Glutamatergic neuron (in vitro differentiated cells): ENCODE measurements at regions not wholly inside any gene's neighbourhood (a gene's known extent, or its start where the extent isn't known, plus 50 kb on each side); places are given as distances from the start of the nearest gene placed in this dataset.

Source experiments
- DNase-seq: peaks from one replicate; pipeline ENCODE4 v3.0.0; 2022
- H3K27ac Mint-ChIP-seq: one replicate; pipeline ENCODE4 v1.8.0; 2020; ENCODE audit warnings: mild to moderate bottlenecking, mixed read lengths, inconsistent platforms; ENCODE audit not compliant: unreplicated experiment
- H3K27me3 Mint-ChIP-seq: one replicate; pipeline ENCODE4 v1.8.0; 2020; ENCODE audit warnings: mild to moderate bottlenecking, moderate library complexity, mixed read lengths, inconsistent platforms; ENCODE audit not compliant: unreplicated experiment
- H3K36me3 Mint-ChIP-seq: one replicate; pipeline ENCODE4 v1.8.0; 2020; ENCODE audit warnings: mild to moderate bottlenecking, mixed read lengths, inconsistent platforms; ENCODE audit not compliant: unreplicated experiment
- H3K4me1 Mint-ChIP-seq: one replicate; pipeline ENCODE4 v1.8.0; 2020; ENCODE audit warnings: mild to moderate bottlenecking, low read depth, mixed read lengths, inconsistent platforms; ENCODE audit not compliant: unreplicated experiment
- H3K4me3 Mint-ChIP-seq: one replicate; pipeline ENCODE4 v1.8.0; 2020; ENCODE audit warnings: mild to moderate bottlenecking, mixed read lengths, inconsistent platforms; ENCODE audit not compliant: unreplicated experiment
- H3K9me3 Mint-ChIP-seq: one replicate; pipeline ENCODE4 v1.8.0; 2020; ENCODE audit warnings: mild to moderate bottlenecking, moderate library complexity, mixed read lengths, inconsistent platforms; ENCODE audit not compliant: unreplicated experiment
- TF ChIP-seq, protein P1 (sequence below): fragments of 200-600 bp; sonication (generic); IDR thresholded peaks from one replicate; pipeline ENCODE4 v1.5.0; 2021; ENCODE audit not compliant: partially characterized antibody, unreplicated experiment

DNA sequence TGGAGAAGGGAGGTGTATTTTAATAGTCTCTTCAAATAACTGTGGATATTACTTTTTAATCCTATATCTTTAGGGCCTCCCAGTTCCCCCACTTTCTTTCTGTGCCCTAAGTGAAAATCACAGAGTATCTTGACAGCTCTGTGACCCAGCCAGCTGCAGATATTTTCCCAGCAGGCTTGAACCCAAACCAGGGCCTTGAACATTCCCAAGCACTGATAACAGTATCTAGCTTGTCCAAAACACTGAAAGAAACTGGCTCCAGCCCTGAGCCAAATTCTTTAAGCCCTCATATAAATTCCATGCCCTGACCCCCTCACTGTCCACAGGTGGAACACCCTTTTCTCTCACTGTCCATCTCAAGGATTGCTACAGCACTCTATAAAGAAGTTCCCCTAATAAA is 388.1 kb upstream of the CHAC2 start:
- H3K4me3 Mint-ChIP-seq: no peak overlapping the region
- H3K27ac Mint-ChIP-seq: no peak overlapping the region
- peaks cover 4% of the 10 kb centered on the region for H3K27me3 Mint-ChIP-seq
- no peaks in the 10 kb centered on the region for H3K4me1 Mint-ChIP-seq
- peaks cover 5% of the 10 kb centered on the region for H3K9me3 Mint-ChIP-seq
- no peak for DNase-seq
- TF ChIP-seq, protein P1, sequence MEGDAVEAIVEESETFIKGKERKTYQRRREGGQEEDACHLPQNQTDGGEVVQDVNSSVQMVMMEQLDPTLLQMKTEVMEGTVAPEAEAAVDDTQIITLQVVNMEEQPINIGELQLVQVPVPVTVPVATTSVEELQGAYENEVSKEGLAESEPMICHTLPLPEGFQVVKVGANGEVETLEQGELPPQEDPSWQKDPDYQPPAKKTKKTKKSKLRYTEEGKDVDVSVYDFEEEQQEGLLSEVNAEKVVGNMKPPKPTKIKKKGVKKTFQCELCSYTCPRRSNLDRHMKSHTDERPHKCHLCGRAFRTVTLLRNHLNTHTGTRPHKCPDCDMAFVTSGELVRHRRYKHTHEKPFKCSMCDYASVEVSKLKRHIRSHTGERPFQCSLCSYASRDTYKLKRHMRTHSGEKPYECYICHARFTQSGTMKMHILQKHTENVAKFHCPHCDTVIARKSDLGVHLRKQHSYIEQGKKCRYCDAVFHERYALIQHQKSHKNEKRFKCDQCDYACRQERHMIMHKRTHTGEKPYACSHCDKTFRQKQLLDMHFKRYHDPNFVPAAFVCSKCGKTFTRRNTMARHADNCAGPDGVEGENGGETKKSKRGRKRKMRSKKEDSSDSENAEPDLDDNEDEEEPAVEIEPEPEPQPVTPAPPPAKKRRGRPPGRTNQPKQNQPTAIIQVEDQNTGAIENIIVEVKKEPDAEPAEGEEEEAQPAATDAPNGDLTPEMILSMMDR: no peak
- H3K36me3 Mint-ChIP-seq: no peaks in the 10 kb centered on the region

DNA sequence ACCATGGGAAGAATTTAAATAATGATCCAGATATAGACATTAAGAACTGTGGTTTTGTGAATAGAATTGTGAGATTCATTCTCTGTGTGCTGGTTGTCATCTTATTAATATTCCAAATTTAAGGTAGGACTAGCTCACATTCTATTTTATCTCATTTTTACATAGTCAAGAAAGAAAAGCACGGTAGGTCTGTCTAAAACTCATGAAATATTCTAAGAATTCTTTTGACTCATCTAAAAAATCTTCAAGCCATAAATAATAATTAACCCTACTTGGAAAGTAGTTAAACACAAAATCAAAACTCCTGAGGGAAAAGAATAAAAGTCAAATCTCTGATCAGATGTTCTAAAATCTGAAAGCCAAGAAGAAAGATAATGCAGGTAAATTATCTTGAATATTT is 388.8 kb upstream of the CHAC2 start:
- no peak overlapping the region for H3K4me3 Mint-ChIP-seq
- H3K9me3 Mint-ChIP-seq: peaks cover 5% of the 10 kb centered on the region

DNA sequence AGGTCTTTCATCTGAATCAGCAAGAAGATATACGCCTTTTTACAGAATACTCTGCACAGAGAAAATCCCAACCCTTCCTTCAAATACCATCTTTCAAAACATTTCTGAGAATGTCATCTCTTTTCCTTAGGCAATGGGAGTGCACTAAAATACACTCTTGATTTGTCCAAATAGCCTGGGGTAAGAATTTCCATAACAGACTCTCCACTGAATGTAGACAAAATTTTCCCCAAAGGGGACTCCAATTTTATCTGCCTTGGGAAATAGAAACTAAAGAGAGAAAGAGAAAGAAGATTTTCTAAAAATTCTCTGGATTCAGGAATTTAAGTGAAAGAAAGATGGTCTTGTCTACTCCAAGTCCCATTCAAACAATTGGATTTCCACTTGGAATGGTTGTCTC is 394.5 kb upstream of the CHAC2 start:
- no peaks in the 10 kb centered on the region for H3K36me3 Mint-ChIP-seq
- H3K27me3 Mint-ChIP-seq: peaks cover 4% of the 10 kb centered on the region
- no peaks in the 10 kb centered on the region for H3K4me1 Mint-ChIP-seq
- TF ChIP-seq, protein P1: no peak
- H3K4me3 Mint-ChIP-seq: no peak overlapping the region
- DNase-seq: no peak
- H3K9me3 Mint-ChIP-seq: peaks cover 5% of the 10 kb centered on the region
- no peak overlapping the region for H3K27ac Mint-ChIP-seq

More for the DNA sequence above, 388.8 kb upstream of the CHAC2 start:
- Mint-ChIP-seq H3K27ac (no peak overlapping the region), H3K4me1 (no peaks in the 10 kb centered on the region), H3K27me3 (peaks cover 4% of the 10 kb centered on the region), H3K36me3 (no peaks in the 10 kb centered on the region)
- TF ChIP-seq, protein P1: no peak
- no peak for DNase-seq

DNA sequence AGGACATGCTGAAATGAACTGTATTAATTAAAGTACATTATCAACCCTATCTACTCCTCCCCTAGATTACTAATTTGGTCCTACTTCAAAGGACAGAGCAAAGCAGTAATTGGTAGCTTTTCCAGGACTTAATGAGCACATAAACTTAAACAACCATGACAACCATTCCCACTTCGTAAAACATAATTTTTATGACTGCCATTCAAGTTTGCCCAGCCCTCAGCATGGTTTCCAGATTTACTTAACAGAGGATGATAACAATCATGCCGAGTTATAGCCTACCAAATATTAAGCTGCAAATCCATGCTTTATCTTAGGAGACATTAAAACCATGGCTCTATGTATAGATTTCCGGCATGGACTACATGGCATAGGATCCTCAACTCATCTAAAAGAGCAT is 401.1 kb upstream of the CHAC2 start:
- TF ChIP-seq, protein P1: no peak
- H3K27me3 Mint-ChIP-seq: no peaks in the 10 kb centered on the region
- no peak overlapping the region for H3K4me3 Mint-ChIP-seq
- H3K27ac Mint-ChIP-seq: no peak overlapping the region
- DNase-seq: no peak
- no peaks in the 10 kb centered on the region for H3K9me3 Mint-ChIP-seq
- no peaks in the 10 kb centered on the region for H3K36me3 Mint-ChIP-seq
- H3K4me1 Mint-ChIP-seq: no peaks in the 10 kb centered on the region

DNA sequence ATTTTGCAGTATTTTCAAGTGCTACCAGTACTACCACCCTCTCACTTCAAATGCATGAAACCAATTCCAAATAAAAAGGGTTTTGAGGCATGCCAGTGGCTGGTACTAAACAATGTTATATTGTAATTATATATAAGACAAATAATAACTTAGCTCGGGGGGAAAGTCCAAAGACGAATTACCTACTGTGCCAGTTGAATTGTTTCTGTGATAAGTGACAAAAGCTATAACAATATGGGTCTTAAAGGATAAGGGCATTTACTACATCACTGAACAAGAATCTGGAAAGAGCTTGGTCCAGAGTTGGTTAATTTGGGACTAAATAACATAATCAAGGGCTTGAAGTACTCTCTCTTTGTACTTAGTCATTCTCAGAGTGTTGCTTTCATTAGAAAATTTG is 404.7 kb upstream of the CHAC2 start:
- DNase-seq: no peak
- H3K9me3 Mint-ChIP-seq: no peaks in the 10 kb centered on the region
- H3K27me3 Mint-ChIP-seq: no peaks in the 10 kb centered on the region
- H3K4me1 Mint-ChIP-seq: no peaks in the 10 kb centered on the region
- H3K27ac Mint-ChIP-seq: no peak overlapping the region
- no peak overlapping the region for H3K4me3 Mint-ChIP-seq
- H3K36me3 Mint-ChIP-seq: no peaks in the 10 kb centered on the region
- TF ChIP-seq, protein P1: no peak
